A549 (cell line): ENCODE measurements at regions not wholly inside any gene's neighbourhood (a gene's known extent, or its start where the extent isn't known, plus 50 kb on each side); places are given as distances from the start of the nearest gene placed in this dataset.

ENCODE experiments used
- EP300 ChIP-seq, 2 experiments: fragments of >200 bp; sonication (Bioruptor Twin); formaldehyde crosslinking; IDR thresholded peaks; 2 replicates in 1 of 2; 3 replicates in 1 of 2; pipeline ENCODE4 v1.6.1; 2016 to 2017
- HOXA7 ChIP-seq: fragments of 250-450 bp; sonication (Bioruptor Pico); IDR thresholded peaks from 2 replicates; pipeline ENCODE4 v1.5.0; 2020; ENCODE audit warnings: mild to moderate bottlenecking, moderate library complexity
- MAFK ChIP-seq: fragments of 450-650 bp; IDR thresholded peaks from 2 replicates; pipeline ENCODE4 v1.6.1; 2014; ENCODE audit not compliant: partially characterized antibody
- MAZ ChIP-seq: fragments of 150-350 bp; IDR thresholded peaks from 2 replicates; pipeline ENCODE4 v1.6.1; 2014; ENCODE audit warnings: antibody characterized with exemption, low read depth, low read length, borderline replicate concordance
- POLR2A ChIP-seq: IDR thresholded peaks from 2 replicates; pipeline ENCODE4 v1.6.1; 2012; ENCODE audit warnings: mild to moderate bottlenecking, low read length
- TF ChIP-seq, protein P1 (sequence below): fragments of >200 bp; sonication (Bioruptor Twin); formaldehyde crosslinking; IDR thresholded peaks from 3 replicates; pipeline ENCODE4 v1.5.1; 2016

GRCh38 chr9:87323928-87324327 lies 173.7 kb upstream of the DAPK1 start:
- TF ChIP-seq POLR2A, result no peak
- TF ChIP-seq, protein P1, sequence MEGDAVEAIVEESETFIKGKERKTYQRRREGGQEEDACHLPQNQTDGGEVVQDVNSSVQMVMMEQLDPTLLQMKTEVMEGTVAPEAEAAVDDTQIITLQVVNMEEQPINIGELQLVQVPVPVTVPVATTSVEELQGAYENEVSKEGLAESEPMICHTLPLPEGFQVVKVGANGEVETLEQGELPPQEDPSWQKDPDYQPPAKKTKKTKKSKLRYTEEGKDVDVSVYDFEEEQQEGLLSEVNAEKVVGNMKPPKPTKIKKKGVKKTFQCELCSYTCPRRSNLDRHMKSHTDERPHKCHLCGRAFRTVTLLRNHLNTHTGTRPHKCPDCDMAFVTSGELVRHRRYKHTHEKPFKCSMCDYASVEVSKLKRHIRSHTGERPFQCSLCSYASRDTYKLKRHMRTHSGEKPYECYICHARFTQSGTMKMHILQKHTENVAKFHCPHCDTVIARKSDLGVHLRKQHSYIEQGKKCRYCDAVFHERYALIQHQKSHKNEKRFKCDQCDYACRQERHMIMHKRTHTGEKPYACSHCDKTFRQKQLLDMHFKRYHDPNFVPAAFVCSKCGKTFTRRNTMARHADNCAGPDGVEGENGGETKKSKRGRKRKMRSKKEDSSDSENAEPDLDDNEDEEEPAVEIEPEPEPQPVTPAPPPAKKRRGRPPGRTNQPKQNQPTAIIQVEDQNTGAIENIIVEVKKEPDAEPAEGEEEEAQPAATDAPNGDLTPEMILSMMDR, result no peak
- no peak for TF ChIP-seq EP300 (IDR thresholded peaks at IDR 0.05)
- TF ChIP-seq HOXA7 (CRISPR knock-in tag), result no peak
- no peak for TF ChIP-seq MAZ
- TF ChIP-seq MAFK, result no peak
